ENCODE measurements at regions not wholly inside any gene's neighbourhood (a gene's known extent, or its start where the extent isn't known, plus 50 kb on each side); places are given as distances from the start of the nearest gene placed in this dataset.
"Not testable (repeated sequence)": the region's sequence is repeated elsewhere in the genome, so short reads cannot be mapped to it uniquely, and the experiment has no call there.

GRCh38 chr20:30811885-30812671 is 445.4 kb upstream of the DEFB115 start:
- intact Hi-C loops (cut with micrococcal nuclease) = no loop called here
- H3K27ac ChIP-seq (ENCODE audit: low read depth, low read length) = no peak overlapping the region
- POLR2A ChIA-PET (ENCODE audit: partially characterized antibody) = no interaction called here
- H3K27ac Mint-ChIP-seq = no peak overlapping the region
- peaks cover 2 to 17% (median 12%) of the 10 kb centered on the region in 8 donors for H3K9me3 Mint-ChIP-seq
- H3K36me3 ChIP-seq (ENCODE audit: insufficient read depth, low read length) = no peaks in the 10 kb centered on the region
- no peak overlapping the region for H3K4me3 ChIP-seq (ENCODE audit: low read length in 2 of 2)
- H3K27me3 Mint-ChIP-seq = peaks cover 0 to 3% of the 10 kb centered on the region in 2 donors
- CTCF ChIA-PET (ENCODE audit: partially characterized antibody) = no interaction called here
- no peak overlapping the region for H3K4me3 Mint-ChIP-seq
- H3K4me1 ChIP-seq (ENCODE audit: insufficient read depth, low read length) = no peaks in the 10 kb centered on the region
- peaks cover 3% of the 10 kb centered on the region for H3K27me3 ChIP-seq (ENCODE audit: insufficient read depth, low read length)
- no peak for DNase-seq
- H3K36me3 Mint-ChIP-seq = peaks cover 0 to 3% of the 10 kb centered on the region in 2 donors
- no peaks in the 10 kb centered on the region for H3K9me3 ChIP-seq (ENCODE audit: control insufficient read depth in 1 of 2, low read length in 2 of 2)
- peaks cover 0 to 5% (median under 1%) of the 10 kb centered on the region in 4 donors for H3K4me1 Mint-ChIP-seq

DNA sequence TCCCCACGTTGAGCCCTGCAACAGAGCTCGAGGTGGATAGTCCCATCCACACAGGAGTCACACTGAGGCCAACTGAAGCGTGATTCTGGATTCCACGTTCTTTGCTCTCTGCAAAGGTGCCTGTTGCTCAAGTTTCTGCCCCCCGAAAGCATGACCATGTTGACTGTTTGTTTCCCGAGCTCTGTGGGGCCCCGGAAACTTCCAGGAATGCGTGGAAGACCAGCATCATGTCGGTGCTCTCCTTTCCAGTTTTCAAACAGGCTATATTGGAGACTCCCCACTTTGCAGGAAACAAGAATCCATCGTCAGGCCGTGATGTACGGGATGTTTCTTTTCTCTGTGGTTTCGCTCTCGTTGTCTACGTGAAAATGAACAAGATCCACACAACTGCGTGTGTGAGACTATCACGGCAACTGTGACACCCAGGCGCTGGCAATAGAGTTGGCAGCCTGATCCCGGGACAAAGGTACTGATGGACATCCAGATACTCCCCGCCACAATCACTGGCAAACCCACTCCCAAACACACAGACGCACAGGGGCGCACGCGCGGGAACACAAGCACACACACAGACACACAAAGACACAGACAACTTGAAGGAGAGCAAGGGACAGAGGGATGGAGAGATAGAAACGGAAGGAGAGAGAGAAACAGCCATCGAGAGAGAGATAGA is 444.6 kb upstream of the DEFB115 start:
- no peak for DNase-seq
- Mint-ChIP-seq H3K4me1 (peaks cover 0 to 5% (median under 1%) of the 10 kb centered on the region in 4 donors), H3K36me3 (peaks cover 0 to 3% of the 10 kb centered on the region in 2 donors), H3K27me3 (peaks cover 0 to 3% of the 10 kb centered on the region in 2 donors), H3K27ac (no peak overlapping the region), H3K4me3 (no peak overlapping the region), H3K9me3 (peaks cover 2 to 17% (median 12%) of the 10 kb centered on the region in 8 donors)
- CTCF ChIA-PET (ENCODE audit: partially characterized antibody) = no interaction called here
- Histone ChIP-seq H3K36me3 (ENCODE audit: insufficient read depth, low read length) (no peaks in the 10 kb centered on the region), H3K9me3 (ENCODE audit: control insufficient read depth in 1 of 2, low read length in 2 of 2) (no peaks in the 10 kb centered on the region), H3K4me1 (ENCODE audit: insufficient read depth, low read length) (no peaks in the 10 kb centered on the region), H3K27me3 (ENCODE audit: insufficient read depth, low read length) (peaks cover 3% of the 10 kb centered on the region), H3K27ac (ENCODE audit: low read depth, low read length) (no peak overlapping the region), H3K4me3 (ENCODE audit: low read length in 2 of 2) (no peak overlapping the region)
- intact Hi-C loops (cut with micrococcal nuclease) = no loop called here
- POLR2A ChIA-PET (ENCODE audit: partially characterized antibody) = no interaction called here

DNA sequence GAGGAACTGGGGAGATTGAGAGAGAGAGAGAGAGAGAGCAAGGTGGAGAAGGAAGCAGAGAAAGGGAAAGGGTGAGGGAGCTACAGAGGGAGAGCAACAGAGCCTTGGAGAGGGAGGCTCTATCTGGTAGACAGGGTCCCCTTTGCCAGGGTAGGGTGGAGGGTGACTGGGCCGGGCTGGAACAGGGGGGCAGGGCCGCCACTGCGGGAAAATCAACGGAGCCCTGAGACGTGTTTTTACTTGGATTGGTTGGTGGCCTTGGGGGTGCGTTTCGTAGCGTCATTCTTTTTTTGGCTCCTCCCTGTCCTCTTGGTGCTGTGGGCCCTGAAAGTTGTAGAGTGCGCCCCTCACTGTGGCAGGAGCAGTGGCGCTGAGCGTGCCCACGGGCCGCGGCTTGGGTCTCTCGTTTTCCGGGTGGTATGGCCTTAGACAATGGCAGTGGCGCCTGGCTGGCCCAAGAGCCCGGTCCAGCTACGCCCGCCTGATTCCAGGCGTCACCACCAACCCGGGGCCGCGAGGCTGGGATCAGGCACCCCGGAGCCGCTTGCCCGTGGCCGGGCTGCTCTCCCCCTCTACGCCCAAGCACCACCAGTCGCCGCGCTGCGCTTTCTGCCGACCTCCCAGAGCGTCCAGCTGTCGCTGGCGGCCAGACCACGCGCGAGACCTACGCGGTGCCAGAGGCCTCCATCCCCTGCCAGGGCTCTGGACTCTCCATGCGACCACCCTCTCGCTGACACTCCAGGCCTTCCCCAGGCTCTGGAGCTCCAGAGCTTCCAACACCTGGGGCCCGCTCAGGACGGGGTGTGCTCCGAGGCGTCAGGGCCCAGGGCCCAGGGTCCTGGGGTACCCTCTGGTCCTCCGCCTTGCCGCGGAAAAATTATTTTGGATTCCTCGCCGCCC is 443.8 kb upstream of the DEFB115 start:
- H3K27ac Mint-ChIP-seq; H3K36me3 ChIP-seq (ENCODE audit: insufficient read depth, low read length); H3K27me3 ChIP-seq (ENCODE audit: insufficient read depth, low read length); CTCF ChIA-PET (ENCODE audit: partially characterized antibody); H3K27me3 Mint-ChIP-seq; H3K4me1 Mint-ChIP-seq; H3K9me3 ChIP-seq (ENCODE audit: control insufficient read depth in 1 of 2, low read length in 2 of 2); H3K4me3 Mint-ChIP-seq; H3K4me3 ChIP-seq (ENCODE audit: low read length in 2 of 2); intact Hi-C loops (cut with micrococcal nuclease); DNase-seq; H3K4me1 ChIP-seq (ENCODE audit: insufficient read depth, low read length); POLR2A ChIA-PET (ENCODE audit: partially characterized antibody); H3K36me3 Mint-ChIP-seq; H3K27ac ChIP-seq (ENCODE audit: low read depth, low read length): not testable (repeated sequence)
- peaks cover 2 to 17% (median 12%) of the 10 kb centered on the region in 8 donors for H3K9me3 Mint-ChIP-seq

GRCh38 chr20:30814312-30814639 is 443.2 kb upstream of the DEFB115 start:
- intact Hi-C loops (cut with micrococcal nuclease); H3K4me3 Mint-ChIP-seq; H3K4me3 ChIP-seq (ENCODE audit: low read length in 2 of 2); DNase-seq; H3K27me3 ChIP-seq (ENCODE audit: insufficient read depth, low read length); H3K4me1 Mint-ChIP-seq; POLR2A ChIA-PET (ENCODE audit: partially characterized antibody); H3K9me3 ChIP-seq (ENCODE audit: control insufficient read depth in 1 of 2, low read length in 2 of 2); H3K36me3 Mint-ChIP-seq; CTCF ChIA-PET (ENCODE audit: partially characterized antibody); H3K27me3 Mint-ChIP-seq; H3K27ac ChIP-seq (ENCODE audit: low read depth, low read length); H3K36me3 ChIP-seq (ENCODE audit: insufficient read depth, low read length); H3K27ac Mint-ChIP-seq; H3K4me1 ChIP-seq (ENCODE audit: insufficient read depth, low read length): not testable (repeated sequence)
- H3K9me3 Mint-ChIP-seq = peaks cover 2 to 17% (median 12%) of the 10 kb centered on the region in 8 donors

DNA sequence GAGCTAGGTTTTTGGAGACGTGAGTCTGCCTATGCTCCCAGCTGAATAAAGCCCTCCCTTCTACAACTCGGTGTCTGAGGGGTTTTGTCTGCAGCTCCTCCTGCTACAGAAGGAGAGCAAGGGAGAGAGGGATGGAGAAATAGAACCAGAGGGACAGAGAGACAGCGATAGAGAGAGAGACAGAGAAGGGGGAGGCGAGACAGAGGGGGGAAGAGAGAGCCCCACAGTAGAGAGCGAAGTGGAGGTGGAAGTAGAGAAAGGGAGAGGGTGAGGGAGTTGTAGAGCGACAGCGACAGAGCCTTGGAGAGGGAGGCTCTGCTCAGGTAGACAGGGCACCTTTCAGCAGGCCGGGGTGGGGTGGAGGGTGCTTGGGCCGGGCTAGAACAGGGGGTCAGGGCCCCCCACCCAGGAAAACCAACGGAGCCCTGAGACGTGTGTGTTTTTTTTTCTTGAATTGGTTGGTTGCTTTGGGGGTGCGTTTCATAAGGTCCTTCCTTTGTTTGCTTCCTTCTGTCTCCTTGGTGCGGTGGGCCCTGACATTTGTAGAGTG is 442.4 kb upstream of the DEFB115 start:
- H3K4me1 ChIP-seq (ENCODE audit: insufficient read depth, low read length); H3K4me3 Mint-ChIP-seq; H3K4me1 Mint-ChIP-seq; DNase-seq; H3K36me3 ChIP-seq (ENCODE audit: insufficient read depth, low read length); H3K27ac ChIP-seq (ENCODE audit: low read depth, low read length); POLR2A ChIA-PET (ENCODE audit: partially characterized antibody); H3K9me3 ChIP-seq (ENCODE audit: control insufficient read depth in 1 of 2, low read length in 2 of 2); H3K36me3 Mint-ChIP-seq; H3K27ac Mint-ChIP-seq; H3K27me3 Mint-ChIP-seq; CTCF ChIA-PET (ENCODE audit: partially characterized antibody); H3K27me3 ChIP-seq (ENCODE audit: insufficient read depth, low read length); intact Hi-C loops (cut with micrococcal nuclease); H3K4me3 ChIP-seq (ENCODE audit: low read length in 2 of 2): not testable (repeated sequence)
- peaks cover 2 to 17% (median 12%) of the 10 kb centered on the region in 8 donors for H3K9me3 Mint-ChIP-seq

DNA sequence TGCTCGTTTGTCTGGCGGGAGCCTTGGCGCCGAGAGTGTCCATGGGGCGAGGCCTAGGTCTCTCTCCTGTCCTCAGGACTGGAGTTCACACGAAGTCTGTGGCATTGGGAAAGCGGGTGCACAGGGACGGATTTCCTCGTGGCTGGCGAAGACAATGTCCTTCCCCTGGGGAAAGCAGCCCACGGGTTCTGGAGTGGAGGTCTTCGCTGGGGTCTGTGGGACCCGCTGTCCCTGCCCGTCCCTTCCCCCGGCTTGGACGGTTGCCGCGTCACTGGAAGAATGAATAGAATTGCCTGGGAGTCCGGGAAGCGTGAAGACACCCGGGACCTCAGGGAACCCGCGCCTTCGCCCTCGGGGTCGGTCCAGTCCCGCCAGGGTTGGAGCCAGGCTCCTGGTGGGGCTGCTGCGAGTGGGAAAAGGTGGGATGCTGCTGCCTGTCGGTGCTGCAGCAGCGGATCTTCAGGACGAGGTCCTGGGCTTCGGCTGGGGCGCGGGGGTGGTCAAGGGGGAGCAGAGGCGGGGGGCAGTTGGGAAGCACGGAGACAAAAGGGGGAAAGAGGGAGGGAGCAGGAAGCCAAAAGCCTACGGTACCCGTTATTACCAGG is 441.8 kb upstream of the DEFB115 start:
- peaks cover 2 to 17% (median 12%) of the 10 kb centered on the region in 8 donors for H3K9me3 Mint-ChIP-seq
- H3K27me3 ChIP-seq (ENCODE audit: insufficient read depth, low read length) = peaks cover 3% of the 10 kb centered on the region
- H3K27ac Mint-ChIP-seq = no peak overlapping the region
- H3K27ac ChIP-seq (ENCODE audit: low read depth, low read length) = no peak overlapping the region
- H3K4me3 Mint-ChIP-seq = no peak overlapping the region
- H3K4me3 ChIP-seq (ENCODE audit: low read length in 2 of 2) = no peak overlapping the region
- POLR2A ChIA-PET (ENCODE audit: partially characterized antibody) = no interaction called here
- H3K27me3 Mint-ChIP-seq = peaks cover 0 to 3% of the 10 kb centered on the region in 2 donors
- H3K36me3 Mint-ChIP-seq = peaks cover 0 to 3% of the 10 kb centered on the region in 2 donors
- no peaks in the 10 kb centered on the region for H3K9me3 ChIP-seq (ENCODE audit: control insufficient read depth in 1 of 2, low read length in 2 of 2)
- intact Hi-C loops (cut with micrococcal nuclease) = no loop called here
- no peak for DNase-seq
- CTCF ChIA-PET (ENCODE audit: partially characterized antibody) = no interaction called here
- H3K4me1 Mint-ChIP-seq = peaks cover 0 to 5% (median under 1%) of the 10 kb centered on the region in 4 donors
- H3K4me1 ChIP-seq (ENCODE audit: insufficient read depth, low read length) = no peaks in the 10 kb centered on the region
- H3K36me3 ChIP-seq (ENCODE audit: insufficient read depth, low read length) = no peaks in the 10 kb centered on the region

Data from CD4-positive, alpha-beta memory T cell (primary cell).